ENCODE measurements at regions not wholly inside any gene's neighbourhood (a gene's known extent, or its start where the extent isn't known, plus 50 kb on each side); places are given as distances from the start of the nearest gene placed in this dataset.

DNA sequence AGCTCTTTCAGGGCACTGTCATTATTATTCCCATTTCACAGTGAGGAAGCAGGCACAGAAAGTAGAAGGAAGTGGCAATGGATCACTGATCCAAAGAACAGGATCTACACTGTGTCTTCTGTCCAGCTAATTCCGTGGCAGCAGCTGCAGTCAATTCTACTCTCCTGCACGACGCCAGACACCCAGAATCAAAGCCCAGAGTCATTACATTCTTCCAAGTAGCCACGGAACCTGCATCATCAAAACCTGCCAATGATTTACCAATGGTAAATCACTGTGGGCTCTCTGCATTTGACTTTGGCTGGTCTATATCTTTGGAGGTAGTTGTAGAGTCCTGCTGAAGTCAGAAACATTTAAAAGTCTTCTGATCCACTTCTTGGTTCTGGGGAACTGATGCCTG is 767.7 kb downstream of the LIG4 start:
- no peak for DNase-seq (ENCODE audit: low read depth, low spot score)
- no peaks in the 10 kb centered on the region for H3K4me1 Mint-ChIP-seq
- no peak overlapping the region for H3K27ac Mint-ChIP-seq (ENCODE audit: unreplicated experiment)
- H3K27me3 Mint-ChIP-seq (ENCODE audit: low read depth): no peaks in the 10 kb centered on the region
- TF ChIP-seq, protein P1, sequence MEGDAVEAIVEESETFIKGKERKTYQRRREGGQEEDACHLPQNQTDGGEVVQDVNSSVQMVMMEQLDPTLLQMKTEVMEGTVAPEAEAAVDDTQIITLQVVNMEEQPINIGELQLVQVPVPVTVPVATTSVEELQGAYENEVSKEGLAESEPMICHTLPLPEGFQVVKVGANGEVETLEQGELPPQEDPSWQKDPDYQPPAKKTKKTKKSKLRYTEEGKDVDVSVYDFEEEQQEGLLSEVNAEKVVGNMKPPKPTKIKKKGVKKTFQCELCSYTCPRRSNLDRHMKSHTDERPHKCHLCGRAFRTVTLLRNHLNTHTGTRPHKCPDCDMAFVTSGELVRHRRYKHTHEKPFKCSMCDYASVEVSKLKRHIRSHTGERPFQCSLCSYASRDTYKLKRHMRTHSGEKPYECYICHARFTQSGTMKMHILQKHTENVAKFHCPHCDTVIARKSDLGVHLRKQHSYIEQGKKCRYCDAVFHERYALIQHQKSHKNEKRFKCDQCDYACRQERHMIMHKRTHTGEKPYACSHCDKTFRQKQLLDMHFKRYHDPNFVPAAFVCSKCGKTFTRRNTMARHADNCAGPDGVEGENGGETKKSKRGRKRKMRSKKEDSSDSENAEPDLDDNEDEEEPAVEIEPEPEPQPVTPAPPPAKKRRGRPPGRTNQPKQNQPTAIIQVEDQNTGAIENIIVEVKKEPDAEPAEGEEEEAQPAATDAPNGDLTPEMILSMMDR (conservative IDR thresholded peaks at IDR 0.05): no peak
- H3K36me3 Mint-ChIP-seq (ENCODE audit: low read depth): no peaks in the 10 kb centered on the region
- no peaks in the 10 kb centered on the region for H3K9me3 Mint-ChIP-seq
- H3K4me3 Mint-ChIP-seq: no peak overlapping the region

DNA sequence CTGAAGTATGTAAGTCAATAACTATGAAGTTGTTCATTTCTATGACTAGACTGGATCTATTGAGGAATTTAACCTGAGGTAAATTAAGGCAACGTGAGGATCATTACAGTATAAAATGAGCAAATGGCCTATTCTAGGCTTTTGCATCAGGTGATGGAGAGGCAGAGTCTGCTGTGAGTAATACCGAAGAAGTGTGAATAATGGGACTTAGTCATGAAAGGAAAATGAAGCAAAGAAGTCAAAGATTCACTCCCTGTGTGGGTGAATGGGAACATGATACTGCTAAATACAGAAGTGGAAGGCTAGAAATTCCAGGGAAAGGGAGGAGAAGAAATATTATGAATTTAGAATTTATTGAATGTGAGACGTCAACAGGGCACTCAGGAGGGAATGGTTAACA is 774.1 kb downstream of the LIG4 start:
- TF ChIP-seq, protein P1 (conservative IDR thresholded peaks at IDR 0.05): no peak
- Mint-ChIP-seq H3K4me1 (no peaks in the 10 kb centered on the region), H3K27ac (ENCODE audit: unreplicated experiment) (no peak overlapping the region), H3K4me3 (no peak overlapping the region), H3K9me3 (no peaks in the 10 kb centered on the region), H3K36me3 (ENCODE audit: low read depth) (no peaks in the 10 kb centered on the region), H3K27me3 (ENCODE audit: low read depth) (no peaks in the 10 kb centered on the region)
- no peak for DNase-seq (ENCODE audit: low read depth, low spot score)

DNA sequence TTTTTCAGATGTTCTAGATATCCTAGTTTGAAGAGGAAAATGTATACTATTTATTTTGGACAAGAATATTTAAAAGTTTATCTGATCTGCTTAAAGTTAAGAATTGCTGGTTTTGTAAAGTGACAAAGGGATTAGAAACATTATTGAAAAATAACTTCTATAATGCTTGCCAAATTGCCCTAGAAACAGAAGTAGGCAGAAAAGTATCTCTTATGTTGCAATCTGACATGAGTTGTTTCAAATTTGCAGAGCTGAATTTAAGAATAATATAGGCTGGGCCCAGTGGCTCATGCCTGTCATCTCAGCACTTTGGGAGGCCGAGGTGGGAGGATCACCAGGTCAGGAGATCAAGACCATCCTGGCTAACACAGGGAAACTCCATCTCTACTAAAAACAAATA is 777.1 kb downstream of the LIG4 start:
- no peaks in the 10 kb centered on the region for H3K27me3 Mint-ChIP-seq (ENCODE audit: low read depth)
- H3K9me3 Mint-ChIP-seq: no peaks in the 10 kb centered on the region
- no peak overlapping the region for H3K4me3 Mint-ChIP-seq
- H3K36me3 Mint-ChIP-seq (ENCODE audit: low read depth): no peaks in the 10 kb centered on the region
- no peak for DNase-seq (ENCODE audit: low read depth, low spot score)
- H3K27ac Mint-ChIP-seq (ENCODE audit: unreplicated experiment): no peak overlapping the region
- TF ChIP-seq, protein P1 (conservative IDR thresholded peaks at IDR 0.05): no peak
- H3K4me1 Mint-ChIP-seq: no peaks in the 10 kb centered on the region

DNA sequence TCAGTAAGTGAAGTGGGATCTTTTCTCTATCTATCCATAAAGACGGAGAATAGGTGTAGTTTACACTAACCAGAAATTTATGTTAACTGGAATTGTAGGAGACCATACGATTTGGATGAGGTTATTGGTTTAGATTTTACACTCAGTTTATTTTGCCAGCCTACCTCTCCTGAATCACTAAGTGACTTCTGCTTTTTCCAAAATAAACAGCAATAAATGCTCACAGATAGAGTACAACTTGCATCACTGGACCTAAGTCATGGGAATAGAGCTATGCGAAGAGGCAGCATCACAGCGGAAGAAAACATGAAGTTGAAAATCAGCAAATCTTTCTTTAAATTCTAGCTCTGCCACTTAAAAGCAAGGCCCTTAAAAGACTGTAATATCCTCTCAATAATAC is 781.0 kb downstream of the LIG4 start:
- Mint-ChIP-seq H3K27me3 (ENCODE audit: low read depth) (no peaks in the 10 kb centered on the region), H3K9me3 (no peaks in the 10 kb centered on the region), H3K36me3 (ENCODE audit: low read depth) (no peaks in the 10 kb centered on the region), H3K4me1 (no peaks in the 10 kb centered on the region), H3K27ac (ENCODE audit: unreplicated experiment) (no peak overlapping the region), H3K4me3 (no peak overlapping the region)
- DNase-seq (ENCODE audit: low read depth, low spot score): no peak
- TF ChIP-seq, protein P1 (conservative IDR thresholded peaks at IDR 0.05): no peak

DNA sequence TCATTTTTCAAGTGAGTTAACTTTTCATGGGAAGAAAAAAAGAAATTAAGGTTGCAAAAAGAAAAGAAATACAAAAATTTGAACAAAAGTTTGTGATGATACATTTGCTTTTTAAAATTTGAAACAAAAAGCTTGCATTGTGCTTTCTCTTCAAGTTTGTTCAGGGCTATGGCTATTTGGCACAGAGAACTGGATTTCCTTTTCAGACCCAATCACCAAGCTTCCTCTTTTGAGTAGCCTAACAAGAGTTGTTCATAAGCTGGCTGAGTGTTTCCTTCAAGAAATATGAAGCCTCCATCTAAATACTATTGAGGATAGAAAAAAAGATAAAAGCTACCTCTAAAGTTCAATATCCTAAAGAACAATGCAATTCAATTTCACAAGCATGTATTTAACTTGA is 787.8 kb downstream of the LIG4 start:
- TF ChIP-seq, protein P1 (conservative IDR thresholded peaks at IDR 0.05): no peak
- H3K36me3 Mint-ChIP-seq (ENCODE audit: low read depth): no peaks in the 10 kb centered on the region
- no peak for DNase-seq (ENCODE audit: low read depth, low spot score)
- no peak overlapping the region for H3K27ac Mint-ChIP-seq (ENCODE audit: unreplicated experiment)
- H3K4me3 Mint-ChIP-seq: no peak overlapping the region
- no peaks in the 10 kb centered on the region for H3K4me1 Mint-ChIP-seq
- no peaks in the 10 kb centered on the region for H3K27me3 Mint-ChIP-seq (ENCODE audit: low read depth)
- peaks cover 5% of the 10 kb centered on the region for H3K9me3 Mint-ChIP-seq

DNA sequence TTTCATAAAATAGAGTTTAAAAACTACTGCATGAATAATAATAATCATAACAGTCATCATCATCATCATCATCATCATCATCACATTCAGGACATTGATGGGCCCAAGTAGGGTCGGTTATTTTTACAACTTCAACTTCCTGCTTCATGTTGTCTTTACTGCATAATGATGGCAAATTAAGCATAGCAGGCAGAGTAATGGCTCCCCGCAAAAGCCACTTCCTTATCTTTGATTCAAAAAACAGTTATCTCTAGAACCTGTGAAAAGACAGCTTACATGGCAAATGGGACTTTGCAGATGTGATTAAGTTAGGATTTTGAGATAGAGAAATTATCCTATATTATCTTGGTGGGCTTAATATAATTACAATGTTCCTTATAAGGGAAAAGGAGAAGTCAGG is 792.9 kb downstream of the LIG4 start:
- no peak for DNase-seq (ENCODE audit: low read depth, low spot score)
- no peak overlapping the region for H3K27ac Mint-ChIP-seq (ENCODE audit: unreplicated experiment)
- no peaks in the 10 kb centered on the region for H3K4me1 Mint-ChIP-seq
- TF ChIP-seq, protein P1 (conservative IDR thresholded peaks at IDR 0.05): no peak
- H3K27me3 Mint-ChIP-seq (ENCODE audit: low read depth): no peaks in the 10 kb centered on the region
- H3K4me3 Mint-ChIP-seq: no peak overlapping the region
- no peaks in the 10 kb centered on the region for H3K36me3 Mint-ChIP-seq (ENCODE audit: low read depth)
- H3K9me3 Mint-ChIP-seq: peaks cover 5% of the 10 kb centered on the region

Measured in neural crest cell (in vitro differentiated cells).